ENCODE measurements at regions not wholly inside any gene's neighbourhood (a gene's known extent, or its start where the extent isn't known, plus 50 kb on each side); places are given as distances from the start of the nearest gene placed in this dataset.

GRCh38 chr2:125397535-125398251, 1258.3 kb upstream of the GYPC start (continued):
- TF ChIP-seq ZNF234 (CRISPR knock-in tag; conservative IDR thresholded peaks at IDR 0.05), result no peak
- no peak for TF ChIP-seq ZNF879 (CRISPR knock-in tag; IDR thresholded peaks at IDR 0.05)
- TF ChIP-seq MTF2 (CRISPR knock-in tag; IDR thresholded peaks at IDR 0.05; ENCODE audit: borderline replicate concordance), result no peak
- no peak for TF ChIP-seq ZC3H13 (CRISPR knock-in tag; IDR thresholded peaks at IDR 0.05)
- no peak for TF ChIP-seq SYNCRIP (IDR thresholded peaks at IDR 0.05; ENCODE audit: insufficient read depth, low read depth, low read length)

DNA sequence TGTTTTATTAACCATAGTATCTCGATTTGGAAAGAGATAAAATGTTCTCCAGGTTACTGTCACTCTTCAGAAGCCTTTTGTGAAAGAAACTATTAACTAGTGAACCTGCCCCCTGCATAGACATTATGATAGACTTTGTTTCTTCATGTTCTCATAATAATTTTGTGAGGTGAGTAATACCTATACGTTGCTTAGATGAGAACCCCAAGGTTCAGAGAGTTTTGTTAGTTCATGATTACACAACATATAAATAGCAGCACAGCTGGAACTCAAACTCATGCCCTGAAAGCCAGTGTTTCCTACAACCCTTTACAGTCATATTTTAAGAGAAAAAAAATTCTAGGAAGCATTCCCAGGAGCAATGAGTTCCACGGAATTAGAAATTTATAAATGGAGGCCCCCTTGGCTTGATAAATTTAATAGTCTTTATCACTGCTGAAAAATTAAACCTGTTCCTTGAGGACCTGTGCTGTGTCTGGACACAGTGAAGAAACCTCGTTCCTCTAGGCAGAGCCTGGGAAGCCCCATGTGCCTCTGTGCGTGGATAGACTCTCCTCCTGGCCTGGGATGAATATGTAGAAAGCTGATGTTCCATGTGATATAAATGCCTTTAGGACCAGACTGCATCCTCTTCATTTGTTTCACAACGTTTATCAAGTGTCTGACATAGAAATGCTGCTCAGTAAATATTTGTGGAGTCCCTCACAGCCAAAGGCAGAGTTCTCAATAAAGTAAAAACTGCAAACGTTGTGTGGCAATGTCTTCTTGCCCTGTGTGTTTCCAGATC, 1257.0 kb upstream of the GYPC start:
- FAIRE-seq (no peak), ATAC-seq (no peak), DNase-seq (ENCODE audit: low spot score) (no peak)
- BruUV-seq (replicated peaks), result no TSS peak
- POLR2A ChIA-PET, result no interaction called here
- Histone ChIP-seq H4K20me1 (ENCODE audit: insufficient read depth, low read length) (no peaks in the 10 kb centered on the region), H2AFZ (ENCODE audit: low read length) (no peak overlapping the region), H3K36me3 (replicated peaks in 1 of 2; ENCODE audit: control insufficient read depth in 1 of 2, insufficient read depth in 2 of 2, low read length in 2 of 2) (no peaks in the 10 kb centered on the region), H3K9me3 (ENCODE audit: low read length) (peaks cover 81% of the 10 kb centered on the region), H3K4me1 (ENCODE audit: insufficient read depth, low read length) (no peaks in the 10 kb centered on the region), H3K27me3 (ENCODE audit: control insufficient read depth in 1 of 2, insufficient read depth in 2 of 2, low read length in 2 of 2) (no peaks in the 10 kb centered on the region), H3K4me2 (ENCODE audit: low read depth, low read length) (no peak overlapping the region), H3K79me2 (ENCODE audit: insufficient read depth, low read length) (no peaks in the 10 kb centered on the region), H3K4me3 (replicated peaks in 1 of 3; ENCODE audit: insufficient read depth in 1 of 3, low read depth in 2 of 3, low read length in 3 of 3) (no peak overlapping the region), H3K9ac (ENCODE audit: insufficient read depth, low read depth, low read length) (no peak overlapping the region), H3K27ac (ENCODE audit: extremely low read length, insufficient read depth, low read length) (no peak overlapping the region)
- in situ Hi-C loops (cut with HindIII; ENCODE audit: extremely low pct_ligation_motif_present, low pct_unique_long_range_greater_than_20kb), result no loop called here
- CTCF ChIA-PET (ENCODE audit: low intra/inter-chr PET ratio, low total read pairs), result no interaction called here
- intact Hi-C loops (cut with micrococcal nuclease; ENCODE audit: unreplicated experiment), result no loop called here
- WGBS (ENCODE audit: low lambda C conversion rate), result under 1% methylated on average over 7 of the region's 7 CpGs
- TF ChIP-seq TRIM24 (CRISPR knock-in tag; IDR thresholded peaks at IDR 0.05) (no peak), ZNF318 (CRISPR knock-in tag; IDR thresholded peaks at IDR 0.05) (no peak), ATRX (CRISPR knock-in tag; IDR thresholded peaks at IDR 0.05; ENCODE audit: borderline replicate concordance) (no peak), ZNF772 (CRISPR knock-in tag; IDR thresholded peaks at IDR 0.05) (no peak), NR2F6 (IDR thresholded peaks at IDR 0.05) (no peak), NR2F6 (CRISPR knock-in tag; IDR thresholded peaks at IDR 0.05) (no peak), ELF3 (CRISPR knock-in tag; IDR thresholded peaks at IDR 0.05) (no peak), RBFOX2 (IDR thresholded peaks at IDR 0.05; ENCODE audit: low read depth, low read length) (no peak), SUZ12 (IDR thresholded peaks at IDR 0.05; ENCODE audit: low read depth, low read length) (no peak), ONECUT2 (CRISPR knock-in tag; IDR thresholded peaks at IDR 0.05) (no peak), HMGA1 (CRISPR knock-in tag; conservative IDR thresholded peaks at IDR 0.05) (no peak), SP140L (CRISPR knock-in tag; IDR thresholded peaks at IDR 0.05; ENCODE audit: borderline replicate concordance) (no peak)

Measured in HepG2 (cell line).